NCI-H1092 treated with DMSO at 0.1 percent for 48 hours (cell line): ENCODE measurements at regions not wholly inside any gene's neighbourhood (a gene's known extent, or its start where the extent isn't known, plus 50 kb on each side); places are given as distances from the start of the nearest gene placed in this dataset.

Source experiments
- DNase-seq: peaks from one replicate; lab custom pipeline; 2025; lab: John Stamatoyannopoulos, UW

- no peak for DNase-seq
These were observed 70.4 kb downstream of the RCN1 start for GRCh38 chr11:32161293-32161692.

GRCh38 chr11:32162351-32162750 is 71.5 kb downstream of the RCN1 start:
- no peak for DNase-seq

DNA sequence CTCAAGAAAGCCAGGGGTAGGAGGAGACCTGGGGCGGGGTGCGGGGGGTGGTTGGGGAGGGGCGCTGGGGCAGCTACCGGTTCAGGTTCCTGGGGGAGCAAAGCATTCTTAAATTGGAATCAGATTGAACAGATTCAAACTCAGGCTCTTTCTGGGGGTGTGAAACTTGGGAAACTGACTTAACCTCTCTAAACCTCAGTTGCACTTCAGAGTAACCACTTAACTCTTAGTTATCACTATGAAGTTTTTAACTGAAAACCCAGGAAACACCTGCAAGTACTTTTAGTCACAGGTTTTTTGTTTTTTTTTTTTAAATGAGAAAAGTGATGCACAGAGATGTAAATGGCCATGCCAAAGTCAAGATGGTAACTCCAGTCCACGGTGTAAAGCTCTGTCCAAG is 72.0 kb downstream of the RCN1 start:
- no peak for DNase-seq

- DNase-seq: no peak
These were observed 72.7 kb downstream of the RCN1 start for GRCh38 chr11:32163557-32163956.

DNA sequence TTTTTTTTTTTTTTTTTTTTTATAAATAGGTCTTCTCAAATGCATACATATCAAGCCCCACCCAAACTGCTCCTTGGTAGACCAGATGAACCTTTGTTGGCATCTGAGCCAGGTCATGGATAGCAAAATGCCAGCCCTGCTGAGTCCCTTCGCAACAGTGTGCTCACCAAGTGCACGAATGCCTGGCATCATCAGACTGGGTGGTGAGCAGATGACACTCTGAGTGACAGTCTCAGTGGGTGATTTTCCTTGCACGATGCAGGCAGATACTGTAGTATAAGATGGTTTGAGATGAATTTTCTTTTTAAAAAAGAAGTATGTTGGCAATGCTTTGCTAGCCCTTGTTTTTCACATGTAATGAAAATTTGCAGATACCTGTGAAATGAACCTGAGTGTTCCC is 74.0 kb downstream of the RCN1 start:
- no peak for DNase-seq

DNA sequence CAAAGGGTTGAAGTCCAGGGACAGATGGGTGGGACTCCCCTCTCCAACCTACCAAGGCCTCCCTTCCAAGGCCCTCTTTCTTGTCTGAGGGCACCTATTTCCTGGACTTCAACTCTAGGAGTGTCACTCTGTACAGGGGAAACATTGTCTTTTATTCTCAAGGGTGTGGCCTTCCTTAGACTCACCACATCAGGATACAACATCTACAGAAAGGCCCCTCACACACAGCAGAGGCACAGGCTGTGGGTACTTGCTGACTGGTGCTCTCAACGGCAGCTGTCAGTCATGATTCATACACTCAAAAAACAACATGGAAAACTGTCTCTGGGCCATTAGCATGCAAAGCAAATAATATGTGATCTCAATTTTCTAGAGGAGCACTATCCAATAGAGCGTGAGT is 78.0 kb downstream of the RCN1 start:
- no peak for DNase-seq

DNA sequence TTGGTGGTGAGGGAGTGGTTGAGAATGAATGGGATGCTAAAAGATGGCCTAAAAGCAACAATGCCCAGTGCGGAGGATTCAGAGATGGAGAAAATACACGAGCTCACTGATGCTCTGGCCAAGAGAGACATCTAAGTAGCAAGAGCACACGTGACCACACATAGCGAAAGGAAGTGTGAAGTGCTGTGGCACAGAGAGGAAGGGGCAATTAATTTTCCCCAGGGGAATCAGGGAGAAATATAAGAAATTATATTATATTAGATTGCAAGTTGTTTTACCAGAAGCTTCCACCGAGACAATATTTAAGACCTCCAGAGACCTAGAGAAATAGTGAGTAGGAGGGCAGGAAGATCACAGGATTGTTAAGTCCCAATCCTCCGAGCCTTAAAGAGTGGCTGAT is 80.6 kb downstream of the RCN1 start:
- DNase-seq: no peak

DNA sequence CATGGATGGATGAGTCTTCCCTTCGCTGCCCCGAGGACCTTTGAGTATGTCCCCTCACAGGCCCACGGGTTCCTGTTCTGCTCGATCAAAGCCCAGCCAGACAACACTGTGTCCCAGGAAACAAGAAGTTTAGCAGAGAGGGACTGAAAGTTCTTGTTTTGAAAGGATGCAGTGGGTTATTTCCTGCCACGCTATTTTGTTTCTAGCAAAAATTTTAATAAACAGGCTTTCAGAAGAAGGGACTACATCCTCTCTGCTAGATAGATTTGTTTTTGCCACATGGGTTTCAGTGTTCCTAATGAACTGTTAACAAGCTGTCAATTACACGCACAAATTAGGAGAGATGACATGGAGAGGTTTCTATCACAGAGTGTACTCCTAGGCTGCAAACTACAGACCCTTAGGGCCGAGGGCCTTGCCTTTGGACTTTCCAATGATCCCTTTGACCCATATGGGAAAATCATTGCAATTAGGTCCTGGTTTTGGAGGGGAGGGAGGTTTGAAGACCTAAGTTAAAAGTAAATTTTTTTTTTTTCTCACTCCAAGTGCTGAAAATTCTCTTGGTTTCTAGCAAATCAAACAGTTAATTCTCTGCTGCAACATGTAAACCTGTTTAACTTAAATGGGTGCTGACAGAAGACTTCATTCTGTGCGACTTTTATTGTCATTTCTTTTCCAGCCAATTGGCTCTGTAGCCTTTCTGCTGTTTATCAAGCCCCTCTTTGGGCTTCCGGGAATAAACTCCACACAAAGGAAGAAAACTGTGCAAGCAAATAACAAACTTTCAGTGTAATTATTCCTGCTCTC is 81.4 kb downstream of the RCN1 start:
- DNase-seq: no peak

GRCh38 chr11:32172848-32173834 is 82.3 kb downstream of the RCN1 start:
- DNase-seq: peak; percentile 58

- no peak for DNase-seq
These were observed 83.1 kb downstream of the RCN1 start for GRCh38 chr11:32173977-32174376.

GRCh38 chr11:32176223-32176934 is 85.5 kb downstream of the RCN1 start:
- peak; percentile 79 for DNase-seq

DNA sequence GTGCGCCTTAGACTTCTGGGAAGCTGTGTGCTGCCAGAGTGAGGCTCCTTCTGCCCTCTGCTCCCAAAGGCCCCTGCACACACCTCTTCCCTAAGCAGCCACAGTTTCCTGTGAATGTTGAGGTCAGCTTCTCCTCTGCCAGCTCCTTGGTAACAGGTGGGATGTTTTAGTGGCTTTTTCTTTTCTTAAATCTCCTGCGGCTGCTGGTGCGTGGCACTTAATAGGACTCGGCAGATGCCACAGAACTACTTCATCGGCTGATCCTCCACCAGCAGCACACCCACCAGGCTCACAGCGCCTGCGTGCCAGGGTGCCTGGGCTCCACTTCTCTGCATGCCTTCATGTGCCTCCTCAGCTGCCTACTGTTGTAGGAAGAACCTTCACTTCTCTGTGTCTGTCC is 87.8 kb downstream of the RCN1 start:
- no peak for DNase-seq

GRCh38 chr11:32183512-32183911 is 92.6 kb downstream of the RCN1 start:
- DNase-seq: no peak

- peak; percentile 35 for DNase-seq
These were observed 93.3 kb downstream of the RCN1 start for GRCh38 chr11:32184041-32184722.

- peak; percentile 35 for DNase-seq
These were observed 94.0 kb downstream of the RCN1 start for GRCh38 chr11:32184723-32185376.

GRCh38 chr11:32186118-32186517 is 95.2 kb downstream of the RCN1 start:
- DNase-seq: no peak

GRCh38 chr11:32187111-32187510 is 96.2 kb downstream of the RCN1 start:
- DNase-seq: no peak

- no peak for DNase-seq
These were observed 97.9 kb downstream of the RCN1 start for GRCh38 chr11:32188785-32189184.

DNA sequence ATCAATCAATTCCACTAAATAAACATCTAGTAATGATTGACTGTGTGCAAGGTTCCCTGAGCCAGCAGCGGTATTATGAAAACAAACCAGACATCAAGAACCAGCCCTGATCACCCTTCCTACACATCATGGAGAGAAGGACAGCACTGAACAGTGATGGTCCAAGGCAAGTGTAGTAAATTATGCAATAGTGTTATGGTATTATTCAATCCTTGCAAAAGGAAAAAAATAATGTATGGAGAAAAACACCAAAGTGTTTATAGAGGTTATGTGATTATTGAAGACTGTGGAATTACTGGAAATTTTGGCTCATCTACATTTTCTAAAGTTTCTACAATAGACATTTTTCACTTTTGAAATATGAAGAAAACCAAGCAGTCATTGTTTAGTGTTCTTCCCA is 105.3 kb downstream of the RCN1 start:
- DNase-seq: no peak

GRCh38 chr11:32198053-32198452 is 107.2 kb downstream of the RCN1 start:
- no peak for DNase-seq

GRCh38 chr11:32200136-32200847 is 109.4 kb downstream of the RCN1 start:
- DNase-seq: no peak
